GM21737 (cell line): ENCODE measurements at regions not wholly inside any gene's neighbourhood (a gene's known extent, or its start where the extent isn't known, plus 50 kb on each side); places are given as distances from the start of the nearest gene placed in this dataset.
A peak's percentile ranks its signal among the peaks of the same experiment; 100 is the strongest.

Experiments used
- ATAC-seq: cut with Tn5 transposase; IDR thresholded peaks from one replicate; pipeline ENCODE4 v1.9.1; 2021; ENCODE audit warnings: mild to moderate bottlenecking, moderate library complexity; ENCODE audit not compliant: unreplicated experiment

DNA sequence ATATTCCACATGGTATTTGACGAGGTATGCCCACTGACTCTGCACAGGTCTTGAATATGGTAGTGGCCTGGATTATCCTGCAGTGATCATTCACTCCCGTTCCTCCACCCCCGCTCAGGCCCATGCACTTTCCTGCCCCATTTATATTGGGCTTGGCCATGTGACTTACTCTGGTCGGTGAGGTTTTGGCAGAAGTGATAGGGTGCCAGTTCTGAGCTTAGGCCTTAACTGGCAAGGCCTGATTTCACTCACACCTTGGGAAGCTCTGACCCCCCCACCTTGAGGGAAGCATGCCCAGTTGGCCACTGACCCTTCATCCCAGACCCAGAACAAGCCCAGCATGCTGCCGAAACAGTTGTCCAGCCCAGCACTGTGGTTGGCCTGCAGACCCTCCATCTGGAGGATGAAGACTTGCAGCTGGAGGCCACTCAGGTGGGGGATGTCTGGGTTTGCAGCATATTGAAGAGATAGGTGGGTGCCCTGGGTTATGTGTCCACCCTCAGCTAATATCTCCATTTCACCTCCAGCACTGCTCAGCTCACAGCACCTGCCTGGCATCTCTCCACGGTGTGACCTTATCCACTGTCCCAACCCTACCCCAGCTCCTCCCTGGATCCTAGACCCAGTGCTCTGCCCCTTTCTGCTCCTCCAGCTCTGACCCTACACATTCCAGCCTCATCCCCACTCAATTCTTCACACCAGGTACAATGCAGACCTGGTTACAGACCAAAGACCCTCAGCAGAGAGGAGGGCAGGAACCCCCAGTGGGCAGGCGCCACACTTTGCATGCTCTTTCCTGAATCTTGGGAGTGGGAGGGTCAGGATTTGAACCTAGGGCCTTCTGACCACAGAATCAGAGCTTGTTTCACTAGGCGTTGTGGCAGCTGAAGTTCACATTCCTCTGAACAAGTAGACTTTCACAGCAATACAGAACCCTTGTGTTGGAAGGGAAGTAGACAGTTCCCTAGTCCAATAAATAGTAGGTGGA lies 138.1 kb upstream of the CHST15 start:
- ATAC-seq: no peak

DNA sequence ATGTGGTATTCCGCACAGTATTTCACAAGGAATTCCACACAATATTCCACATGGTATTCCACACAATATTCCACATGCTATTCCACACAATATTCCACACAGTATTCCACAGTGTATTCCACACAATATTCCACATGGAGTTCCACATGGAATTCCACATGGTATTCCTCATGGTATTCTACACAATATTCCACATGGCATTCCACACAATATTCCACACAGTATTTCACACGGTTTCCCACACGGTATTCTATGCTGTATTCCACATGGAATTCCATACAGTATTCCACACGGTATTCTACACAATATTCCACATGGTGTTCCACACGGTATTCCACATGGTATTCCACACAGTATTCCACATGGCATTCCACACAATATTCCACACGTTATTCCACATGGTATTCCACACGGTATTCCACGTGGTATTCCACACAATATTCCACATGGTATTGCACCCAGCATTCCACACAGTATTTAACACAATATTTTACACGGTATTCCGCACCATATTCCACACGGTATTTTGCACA lies 137.3 kb upstream of the CHST15 start:
- no peak for ATAC-seq

DNA sequence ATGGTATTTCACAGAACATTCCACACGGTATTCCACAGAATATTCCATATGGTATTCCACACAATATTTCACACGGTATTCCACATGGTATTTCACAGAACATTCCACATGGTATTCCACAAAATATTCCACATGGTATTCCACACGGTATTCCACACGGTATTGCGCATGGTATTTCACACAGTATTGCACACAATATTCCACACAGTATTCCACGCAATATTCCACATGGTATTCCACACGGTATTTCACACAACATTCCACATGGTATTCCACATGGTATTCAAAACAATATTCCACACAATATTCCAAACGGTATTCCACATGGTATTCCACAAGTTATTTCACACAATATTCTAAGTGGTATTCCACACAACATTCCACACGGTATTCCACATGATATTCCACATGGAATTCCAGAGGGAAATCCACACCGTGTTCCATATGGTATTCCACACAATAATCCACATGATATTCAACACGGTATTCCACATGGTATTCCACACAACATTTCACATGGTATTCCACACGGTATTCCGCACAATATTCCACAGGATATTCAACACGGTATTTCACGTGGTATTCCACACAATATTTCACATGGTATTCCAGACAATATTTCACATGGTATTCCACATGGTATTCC lies 136.7 kb upstream of the CHST15 start:
- no peak for ATAC-seq

DNA sequence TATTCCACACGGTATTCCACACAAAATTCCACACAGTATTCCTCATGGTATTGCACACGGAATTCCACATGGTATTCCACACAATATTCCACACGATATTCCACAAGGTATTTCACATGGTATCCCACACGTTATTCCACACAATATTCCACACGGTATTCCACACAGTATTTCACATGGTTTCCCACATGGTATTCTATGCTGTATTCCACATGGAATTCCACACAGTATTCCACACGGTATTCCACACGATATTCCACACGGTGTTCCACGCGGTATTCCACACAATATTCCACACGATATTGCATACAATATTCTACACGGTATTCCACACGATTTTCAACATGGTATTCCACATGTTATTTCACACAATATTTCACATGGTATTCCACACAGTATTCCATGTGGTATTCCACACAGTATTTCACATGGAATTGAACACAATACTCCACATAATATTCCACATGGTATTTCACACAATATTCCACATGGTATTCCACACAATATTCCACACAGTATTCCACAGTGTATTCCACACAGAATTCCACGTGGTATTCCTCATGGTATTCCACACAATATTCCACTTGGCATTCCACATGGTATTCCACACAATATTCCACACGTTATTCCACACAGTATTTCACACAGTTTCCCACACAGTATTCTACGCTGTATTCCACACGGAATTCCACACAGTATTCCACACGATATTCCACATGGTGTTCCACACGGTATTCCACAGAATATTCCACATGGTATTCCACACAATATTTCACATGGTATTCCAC lies 136.0 kb upstream of the CHST15 start:
- no peak for ATAC-seq

DNA sequence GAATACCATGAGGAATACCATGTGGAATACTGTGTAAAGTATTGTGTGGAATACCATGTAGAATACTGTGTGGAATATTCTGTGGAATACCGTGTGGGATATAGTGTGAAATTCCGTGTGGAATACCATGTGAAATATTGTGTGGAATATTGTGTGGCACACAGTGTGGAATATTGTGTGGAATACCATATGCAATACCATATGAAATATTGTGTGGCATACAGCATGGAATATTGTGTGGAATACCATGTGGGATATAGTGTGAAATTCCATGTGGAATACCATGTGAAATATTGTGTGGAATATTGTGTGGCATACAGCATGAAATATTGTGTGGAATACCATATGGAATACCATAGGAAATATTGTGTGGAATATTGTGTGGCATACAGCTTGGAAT lies 135.1 kb upstream of the CHST15 start:
- no peak for ATAC-seq

DNA sequence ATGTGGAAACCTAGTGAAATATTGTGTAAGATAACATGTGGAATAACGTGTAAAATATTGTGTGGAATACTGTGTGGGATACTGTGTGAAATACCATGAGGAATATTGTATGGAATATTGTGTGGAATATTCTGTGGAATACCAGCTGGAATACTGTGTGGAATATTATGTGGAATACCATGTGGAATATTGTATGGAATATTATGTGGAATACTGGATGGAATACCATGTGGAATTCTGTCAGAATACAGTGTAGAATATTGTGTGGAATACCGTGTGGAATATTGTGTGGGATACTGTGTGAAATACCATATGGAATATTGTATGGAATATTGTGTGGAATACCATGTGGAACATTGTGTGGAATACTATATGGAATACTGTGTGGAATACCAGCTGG lies 134.6 kb upstream of the CHST15 start:
- ATAC-seq: no peak

DNA sequence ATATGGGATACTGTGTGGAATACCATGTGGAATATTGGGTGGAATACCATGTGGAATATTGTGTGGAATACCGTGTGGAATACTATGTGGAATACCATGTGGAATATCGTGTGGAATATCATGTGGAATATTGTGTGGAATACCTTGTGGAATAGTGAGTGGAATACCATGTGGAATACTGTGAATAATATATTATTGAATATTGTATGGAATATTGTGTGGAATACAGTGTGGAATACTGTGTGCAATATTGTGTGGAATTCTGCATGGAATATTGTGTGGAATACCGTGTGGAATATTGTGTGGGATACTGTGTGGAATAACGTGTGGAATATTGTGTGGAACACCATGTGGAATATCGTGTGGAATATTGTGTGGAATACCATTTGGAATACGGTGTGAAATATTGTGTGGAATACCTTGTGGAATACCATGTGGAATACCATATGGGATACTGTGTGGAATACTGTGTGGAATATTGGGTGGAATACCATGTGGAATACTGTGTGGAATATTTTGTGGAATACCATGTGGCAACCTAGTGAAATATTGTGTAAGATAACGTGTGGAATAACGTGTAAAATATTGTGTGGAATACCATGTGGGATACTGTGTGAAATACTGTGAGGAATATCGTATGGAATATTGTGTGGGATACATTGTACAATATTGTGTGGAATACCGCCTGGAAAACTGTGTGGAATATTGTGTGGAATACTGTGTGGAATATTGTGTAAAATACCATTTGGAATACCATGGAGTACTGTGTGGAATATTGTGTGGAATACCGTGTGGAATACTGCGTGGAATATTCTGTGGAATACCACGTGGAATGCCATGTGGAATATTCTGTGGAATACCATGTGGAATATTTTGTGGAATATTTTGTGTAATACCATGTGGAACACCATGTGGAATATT lies 133.9 kb upstream of the CHST15 start:
- ATAC-seq: no peak

DNA sequence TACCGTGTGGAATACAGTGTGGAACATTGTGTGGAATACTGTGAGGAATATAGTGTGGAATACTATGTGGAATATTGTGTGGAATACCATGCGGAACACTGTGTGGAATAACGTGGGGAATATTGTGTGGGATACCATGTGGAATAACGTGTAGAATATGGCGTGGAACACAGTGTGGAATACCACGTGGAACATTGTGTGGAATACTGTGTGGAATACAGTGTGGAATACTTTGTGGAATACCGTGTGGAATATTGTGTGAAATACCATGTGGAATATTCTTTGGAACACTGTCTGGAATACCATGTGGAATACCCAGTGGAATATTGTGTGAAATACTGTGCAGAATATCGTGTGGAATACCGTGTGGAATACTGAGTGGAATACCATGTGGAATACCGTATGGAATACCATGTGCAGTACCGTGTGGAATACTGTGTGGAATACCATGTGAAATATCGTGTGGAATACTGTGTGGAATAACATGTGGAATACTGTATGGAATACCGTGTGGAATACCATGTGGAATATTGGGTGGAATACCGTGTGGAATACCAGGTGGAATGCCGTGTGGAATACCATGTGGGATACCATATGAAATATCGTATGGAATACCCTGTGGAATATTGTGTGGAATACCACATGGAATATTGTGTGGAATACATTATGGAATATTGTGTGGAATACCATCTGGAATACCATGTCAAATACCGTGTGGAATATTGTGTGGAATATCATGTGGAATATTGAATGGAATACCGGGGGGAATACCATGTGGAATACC lies 133.1 kb upstream of the CHST15 start:
- no peak for ATAC-seq

DNA sequence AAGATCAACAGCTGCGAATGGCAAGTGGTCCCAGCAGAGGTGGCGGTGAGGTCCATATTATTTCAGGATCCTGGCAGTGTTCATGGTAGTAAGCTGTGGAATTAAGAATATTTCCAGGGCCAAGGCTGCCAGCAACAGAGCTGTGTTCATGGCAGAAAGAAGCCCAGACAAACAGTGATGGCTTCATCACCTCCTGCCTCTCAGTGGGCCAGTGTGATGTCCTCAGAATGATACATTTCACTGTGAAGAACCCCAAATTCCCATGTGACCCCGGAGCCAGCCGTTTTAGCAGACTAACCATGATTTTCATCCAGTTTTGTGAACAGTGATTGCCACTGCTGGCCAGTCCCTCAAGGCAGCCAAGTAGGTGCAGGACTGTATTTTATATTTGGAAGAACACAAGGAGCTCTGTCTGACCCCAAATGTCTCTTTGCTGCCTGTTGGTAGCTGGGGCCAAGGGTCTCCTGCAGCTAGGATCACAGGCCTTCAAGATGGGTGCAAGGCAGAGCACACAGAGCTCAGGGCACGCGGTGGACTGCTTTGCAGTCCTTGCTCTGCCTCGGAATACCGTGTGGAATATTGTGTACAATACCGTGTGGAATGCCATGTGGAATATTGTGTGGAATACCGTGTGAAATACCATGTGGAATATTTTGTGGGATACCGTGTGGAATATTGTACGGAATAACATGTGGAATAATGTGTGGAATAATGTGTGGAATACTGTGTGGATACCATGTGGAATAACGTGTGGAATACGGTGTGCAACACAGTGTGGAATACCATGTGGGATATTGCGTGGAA lies 132.3 kb upstream of the CHST15 start:
- ATAC-seq: no peak

DNA sequence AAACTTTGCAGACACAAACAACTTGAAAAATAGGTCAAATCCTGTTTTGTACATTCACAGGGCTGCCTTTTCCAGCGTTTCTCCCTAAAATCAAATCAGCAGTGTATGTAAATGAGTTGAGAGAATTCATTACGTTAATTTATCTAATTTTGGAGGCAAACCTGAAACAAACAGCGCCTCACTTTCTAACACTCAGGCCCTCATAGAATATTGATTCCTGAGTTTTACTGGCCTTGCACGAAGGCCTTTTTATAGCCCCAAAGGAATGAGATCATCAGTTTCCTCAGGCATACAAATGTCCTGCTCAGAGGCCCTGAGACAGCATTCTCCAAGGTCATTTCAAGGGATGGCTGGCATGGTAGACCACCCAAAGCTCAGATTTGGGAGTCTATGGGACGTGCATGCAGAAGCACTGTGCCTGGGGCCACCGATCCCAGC lies 131.7 kb upstream of the CHST15 start:
- ATAC-seq: no peak

DNA sequence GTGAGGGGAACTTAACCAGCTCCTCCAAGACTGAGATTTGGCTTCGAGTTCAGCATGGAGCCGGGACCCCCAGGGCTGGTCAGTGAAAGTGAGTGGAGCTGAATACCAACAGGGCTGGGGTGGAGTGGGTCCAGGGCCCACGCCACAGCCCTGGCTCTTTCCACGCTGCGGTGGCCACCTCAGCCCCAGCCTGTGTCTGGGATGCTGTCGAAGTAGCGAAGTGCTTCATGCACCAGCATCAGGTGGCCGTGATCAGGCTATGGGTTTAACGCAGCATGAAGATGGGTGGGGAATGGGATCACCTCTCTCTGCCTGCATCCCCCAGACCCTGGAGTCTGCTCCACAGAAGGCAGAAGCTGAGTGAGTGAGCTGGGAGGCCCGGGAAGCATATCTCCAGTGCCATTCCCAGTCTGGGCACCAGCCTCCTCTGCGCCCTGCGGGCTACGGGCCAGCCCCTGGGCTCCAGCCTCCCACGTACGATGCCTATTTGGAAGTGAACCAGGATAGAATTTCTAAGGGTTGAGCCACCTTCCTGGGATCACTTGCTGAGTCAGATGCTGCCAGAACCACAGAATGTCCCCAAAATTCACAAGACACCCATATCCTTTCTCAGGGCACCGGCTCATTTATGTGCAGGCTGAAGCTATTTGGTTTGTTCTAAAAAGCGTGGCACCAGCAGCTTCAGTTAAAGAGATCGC lies 131.1 kb upstream of the CHST15 start:
- ATAC-seq: no peak

DNA sequence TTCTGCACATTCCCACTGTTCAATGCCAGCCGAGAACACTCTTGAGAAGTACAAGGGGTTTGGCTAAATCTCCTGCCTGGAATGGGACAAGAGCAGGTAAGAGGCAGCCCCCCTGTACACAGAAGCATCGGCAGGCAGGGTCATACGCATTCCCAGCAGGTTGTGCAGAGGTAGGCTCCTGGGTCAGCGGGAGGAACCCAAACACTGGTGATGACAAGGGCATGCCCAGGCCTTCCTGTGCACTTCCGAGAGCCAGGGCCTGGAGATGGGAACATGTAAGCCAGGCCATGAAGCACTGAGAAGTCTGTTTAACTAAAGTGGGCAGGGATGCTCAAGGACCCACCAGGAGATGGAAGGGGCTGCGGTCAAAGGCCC lies 130.3 kb upstream of the CHST15 start:
- no peak for ATAC-seq

DNA sequence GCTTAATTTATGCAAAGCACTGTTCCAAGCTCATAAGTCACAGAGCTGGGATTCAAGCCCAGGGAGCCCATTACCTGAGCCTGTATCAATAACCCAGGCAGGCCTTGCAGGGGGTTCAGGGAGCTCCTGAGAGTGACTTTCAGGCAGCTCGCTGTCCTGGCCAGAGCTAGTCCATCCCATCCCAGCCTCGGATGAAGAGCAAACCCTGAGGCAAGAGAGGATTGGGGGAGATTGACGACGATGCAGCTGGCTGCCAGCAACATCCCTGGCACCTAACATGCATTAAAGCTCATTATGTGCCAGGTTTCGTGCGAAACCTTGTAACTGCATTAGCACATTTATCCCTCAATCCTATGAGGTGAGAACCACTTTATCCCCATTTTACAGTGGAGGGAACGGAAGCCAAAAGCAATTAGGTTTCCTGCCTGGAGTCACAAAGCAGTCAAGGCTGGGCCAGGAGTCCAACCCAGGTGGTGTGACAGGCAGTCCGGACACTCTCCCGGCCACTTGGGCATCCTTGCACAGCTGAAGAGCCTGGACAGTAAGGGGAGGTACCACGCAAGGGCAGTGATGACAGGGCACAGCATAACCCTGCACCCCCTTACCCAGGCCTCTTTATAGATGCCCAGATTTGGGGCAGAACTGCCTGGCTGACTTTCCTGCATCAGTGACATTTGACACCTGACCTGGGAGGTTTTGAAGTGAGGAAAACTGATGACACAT lies 129.8 kb upstream of the CHST15 start:
- no peak for ATAC-seq

DNA sequence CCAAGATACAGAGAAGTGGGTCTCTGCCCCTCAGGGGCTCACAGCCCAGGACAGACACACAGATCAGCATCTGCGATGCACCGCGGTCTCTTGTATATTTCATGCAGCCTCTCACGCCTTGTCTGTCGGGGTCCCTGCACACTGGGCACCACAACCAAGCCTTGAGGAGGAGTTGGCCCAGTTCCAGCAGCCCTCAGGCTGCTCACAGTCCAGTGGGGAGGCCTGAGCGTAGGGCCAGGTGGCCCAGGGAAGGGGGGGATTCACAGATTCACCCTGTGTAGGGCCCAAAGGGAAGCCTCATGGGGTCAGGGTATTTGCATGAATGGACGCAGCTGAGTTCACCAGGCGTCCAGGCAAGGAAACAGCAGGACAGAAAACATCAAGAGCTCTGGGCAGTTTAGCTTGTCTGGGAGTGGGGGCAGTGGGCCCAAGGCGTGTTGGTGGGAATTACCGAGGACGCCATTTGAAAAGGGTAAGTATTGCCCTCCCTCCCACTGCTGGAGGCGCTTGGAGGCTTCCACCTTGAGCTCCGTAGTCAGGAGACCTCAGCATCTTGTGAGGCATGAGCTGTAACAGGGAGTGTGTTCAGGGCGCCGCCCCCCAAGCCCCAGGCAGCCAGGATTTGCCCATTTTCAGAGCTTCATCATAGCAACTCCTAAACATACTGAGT lies 129.1 kb upstream of the CHST15 start:
- ATAC-seq: no peak

DNA sequence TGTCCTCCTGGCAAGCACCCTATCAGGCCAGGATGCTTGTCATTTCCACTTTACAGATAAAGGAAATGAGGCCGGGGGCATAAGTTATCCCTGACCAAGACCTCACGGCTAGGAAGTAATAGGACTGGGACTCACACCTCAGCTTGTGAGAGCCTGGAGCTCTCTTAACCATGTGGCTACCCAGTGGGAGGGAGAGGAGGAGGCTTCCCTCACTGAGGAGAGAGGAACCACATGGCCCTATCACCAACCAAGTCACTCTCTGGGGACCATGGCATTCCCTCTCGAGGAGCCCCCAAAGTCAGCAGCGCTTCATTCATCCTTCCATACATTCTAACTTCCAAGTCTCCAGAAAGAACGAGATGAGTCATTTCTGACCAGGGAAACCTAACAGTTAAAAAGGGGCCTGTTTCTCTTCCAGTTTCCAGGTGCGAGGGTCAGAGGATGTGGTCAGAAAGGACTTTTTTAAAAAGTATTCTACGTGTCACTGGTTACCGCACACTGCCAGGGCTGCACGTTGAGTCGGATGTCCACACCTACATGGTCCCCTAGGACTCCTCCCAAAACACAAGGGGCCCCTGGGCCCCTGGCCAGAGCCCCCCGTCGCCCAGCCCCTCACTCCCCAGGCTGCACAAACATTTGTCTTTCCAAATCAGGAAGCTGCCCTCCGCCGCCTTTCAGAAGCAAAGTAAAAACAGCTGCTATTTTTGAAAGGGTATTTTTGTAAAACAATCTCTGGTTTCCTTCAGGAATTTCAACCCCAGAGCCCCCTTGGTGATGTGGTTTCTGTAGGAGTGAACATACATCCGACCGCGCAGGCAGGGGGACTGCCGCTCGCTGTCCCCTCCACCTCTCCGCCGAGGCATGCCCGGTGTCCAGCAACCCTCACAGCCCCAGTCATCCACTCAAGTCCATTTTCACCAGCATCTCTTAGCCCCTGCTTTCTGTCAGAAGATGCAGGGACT lies 128.2 kb upstream of the CHST15 start:
- ATAC-seq: peak; percentile 59

DNA sequence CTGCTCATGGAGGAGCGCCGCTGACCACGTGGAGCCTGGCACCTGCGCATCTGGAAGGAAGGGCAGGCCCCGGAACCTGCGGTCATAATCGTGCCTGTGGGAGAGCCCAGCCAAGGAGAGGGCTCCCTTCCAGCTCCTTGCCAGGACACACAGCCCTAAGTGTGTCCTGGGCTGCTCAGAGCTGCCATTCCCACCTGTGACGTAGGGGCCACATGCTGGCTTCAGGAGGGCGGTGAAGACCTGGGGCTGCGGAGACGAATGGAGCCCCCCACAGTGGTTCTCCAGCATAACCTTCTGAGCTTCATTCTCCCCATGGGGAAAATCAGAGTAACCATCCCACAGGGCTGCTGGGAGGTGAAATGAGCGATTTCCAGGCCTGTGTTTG lies 127.6 kb upstream of the CHST15 start:
- ATAC-seq: no peak
